ENCODE measurements at regions not wholly inside any gene's neighbourhood (a gene's known extent, or its start where the extent isn't known, plus 50 kb on each side); places are given as distances from the start of the nearest gene placed in this dataset.
"Not testable (repeated sequence)": the region's sequence is repeated elsewhere in the genome, so short reads cannot be mapped to it uniquely, and the experiment has no call there.

GRCh38 chr4:82284858-82285805 is 88.7 kb downstream of the HNRNPD start:
- CTCF ChIA-PET: interaction anchor here (0.6 to 1.9 kb wide), 35 partner anchors 11 to 1545 kb away, joined by 3 to 44 read pairs (median 4); partner anchors contain the start of gene COPS4
- H3K27me3 ChIP-seq (replicated peaks; ENCODE audit: control insufficient read depth, insufficient read depth, low read length): no peaks in the 10 kb centered on the region
- peak; percentile 100 for DNase-seq
- Mint-ChIP-seq H3K9me3 (ENCODE audit: unreplicated experiment) (no peaks in the 10 kb centered on the region), H3K36me3 (ENCODE audit: insufficient read depth, unreplicated experiment) (peaks cover 19% of the 10 kb centered on the region), H3K27ac (ENCODE audit: unreplicated experiment) (no peak overlapping the region), H3K4me1 (ENCODE audit: low read depth, unreplicated experiment) (peaks cover 19% of the 10 kb centered on the region), H3K4me3 (ENCODE audit: unreplicated experiment) (peak overlapping the region; percentile 66), H3K27me3 (ENCODE audit: insufficient read depth, unreplicated experiment) (no peaks in the 10 kb centered on the region)
- TF ChIP-seq CTCF (IDR thresholded peaks at IDR 0.05; ENCODE audit: insufficient read depth in 1 of 2, low read depth in 1 of 2, low read length in 1 of 2, severe bottlenecking in 1 of 2, unreplicated experiment in 1 of 2): peak; percentile 81 to 95
- no peaks in the 10 kb centered on the region for H3K9me3 ChIP-seq
- intact Hi-C loops (cut with micrococcal nuclease; ENCODE audit: unreplicated experiment): loop anchor here (1.0 to 5.0 kb wide), 3 partner anchors 13 to 333 kb away; no protein-coding TSS in a partner anchor
- no TSS peak for BruUV-seq (replicated peaks)
- peak overlapping the region; percentile 47 for H3K4me3 ChIP-seq (ENCODE audit: low read depth, low read length)
- H3K36me3 ChIP-seq (ENCODE audit: control insufficient read depth, insufficient read depth, low read length): no peaks in the 10 kb centered on the region
- POLR2A ChIA-PET: interaction anchor here (0.5 to 1.6 kb wide), 4 partner anchors 17 to 144 kb away, joined by 3 to 23 read pairs (median 4); partner anchors contain the start of gene HNRNPD
- H3K4me1 ChIP-seq: peaks cover 12% of the 10 kb centered on the region

GRCh38 chr4:82284475-82284857 is 89.3 kb downstream of the HNRNPD start:
- intact Hi-C loops (cut with micrococcal nuclease; ENCODE audit: unreplicated experiment): loop anchor here (2.0 kb wide), 1 partner anchor 76 kb away; no protein-coding TSS in a partner anchor
- Mint-ChIP-seq H3K27ac (ENCODE audit: unreplicated experiment) (no peak overlapping the region), H3K9me3 (ENCODE audit: unreplicated experiment) (no peaks in the 10 kb centered on the region), H3K27me3 (ENCODE audit: insufficient read depth, unreplicated experiment) (no peaks in the 10 kb centered on the region), H3K36me3 (ENCODE audit: insufficient read depth, unreplicated experiment) (peaks cover 19% of the 10 kb centered on the region), H3K4me1 (ENCODE audit: low read depth, unreplicated experiment) (peaks cover 19% of the 10 kb centered on the region), H3K4me3 (ENCODE audit: unreplicated experiment) (peak overlapping the region; percentile 66)
- POLR2A ChIA-PET: interaction anchor here (0.8 to 1.6 kb wide), 3 partner anchors 16 to 145 kb away, joined by 3 to 5 read pairs (median 3); partner anchors contain the start of gene HNRNPD
- H3K4me1 ChIP-seq: peaks cover 12% of the 10 kb centered on the region
- no TSS peak for BruUV-seq (replicated peaks)
- no peak for TF ChIP-seq CTCF (IDR thresholded peaks at IDR 0.05; ENCODE audit: insufficient read depth in 1 of 2, low read depth in 1 of 2, low read length in 1 of 2, severe bottlenecking in 1 of 2, unreplicated experiment in 1 of 2)
- H3K27me3 ChIP-seq (replicated peaks; ENCODE audit: control insufficient read depth, insufficient read depth, low read length): no peaks in the 10 kb centered on the region
- peak overlapping the region; percentile 47 for H3K4me3 ChIP-seq (ENCODE audit: low read depth, low read length)
- DNase-seq: no peak
- H3K36me3 ChIP-seq (ENCODE audit: control insufficient read depth, insufficient read depth, low read length): no peaks in the 10 kb centered on the region
- H3K9me3 ChIP-seq: no peaks in the 10 kb centered on the region
- CTCF ChIA-PET: interaction anchor here (0.6 to 1.9 kb wide), 28 partner anchors 10 to 1546 kb away, joined by 3 to 44 read pairs (median 3); partner anchors contain the start of gene COPS4

- Histone ChIP-seq H3K27me3 (replicated peaks; ENCODE audit: control insufficient read depth, insufficient read depth, low read length) (no peaks in the 10 kb centered on the region), H3K4me1 (peaks cover 12% of the 10 kb centered on the region), H3K9me3 (no peaks in the 10 kb centered on the region), H3K36me3 (ENCODE audit: control insufficient read depth, insufficient read depth, low read length) (no peaks in the 10 kb centered on the region), H3K4me3 (ENCODE audit: low read depth, low read length) (no peak overlapping the region)
- intact Hi-C loops (cut with micrococcal nuclease; ENCODE audit: unreplicated experiment): loop anchor here (1.0 kb wide), 2 partner anchors 8 to 877 kb away; no protein-coding TSS in a partner anchor
- DNase-seq: peak in 1 of 2 experiments; percentile 34
- Mint-ChIP-seq H3K9me3 (ENCODE audit: unreplicated experiment) (no peaks in the 10 kb centered on the region), H3K27me3 (ENCODE audit: insufficient read depth, unreplicated experiment) (no peaks in the 10 kb centered on the region), H3K36me3 (ENCODE audit: insufficient read depth, unreplicated experiment) (peaks cover 19% of the 10 kb centered on the region), H3K4me1 (ENCODE audit: low read depth, unreplicated experiment) (peaks cover 19% of the 10 kb centered on the region), H3K4me3 (ENCODE audit: unreplicated experiment) (peak overlapping the region; percentile 30), H3K27ac (ENCODE audit: unreplicated experiment) (peak overlapping the region; percentile 7)
- ChIA-PET CTCF (interaction anchor here (0.7 to 1.8 kb wide), 4 partner anchors 11 to 216 kb away, joined by 3 to 7 read pairs (median 4); no protein-coding TSS in a partner anchor), POLR2A (interaction anchor here (1.0 kb wide), 1 partner anchor 15 kb away, joined by 4 read pairs; no protein-coding TSS in a partner anchor)
- BruUV-seq (replicated peaks): no TSS peak
- TF ChIP-seq CTCF (IDR thresholded peaks at IDR 0.05; ENCODE audit: insufficient read depth in 1 of 2, low read depth in 1 of 2, low read length in 1 of 2, severe bottlenecking in 1 of 2, unreplicated experiment in 1 of 2): no peak
These were observed 90.9 kb downstream of the HNRNPD start for GRCh38 chr4:82282875-82283274.

DNA sequence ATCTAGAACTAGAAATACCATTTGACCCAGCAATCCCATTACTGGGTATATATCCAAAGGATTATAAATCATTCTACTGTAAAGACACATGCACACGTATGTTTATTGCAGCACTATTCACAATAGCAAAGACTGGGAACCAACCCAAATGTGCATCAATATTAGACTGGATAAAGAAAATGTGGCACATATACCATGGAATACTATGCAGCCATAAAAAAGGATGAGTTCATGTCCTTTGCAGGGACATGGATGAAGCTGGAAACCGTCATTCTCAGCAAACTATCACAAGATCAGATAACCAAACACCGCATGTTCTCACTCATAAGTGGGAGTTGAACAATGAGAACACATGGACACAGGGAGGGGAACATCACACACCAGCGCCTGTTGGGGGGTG is 94.2 kb downstream of the HNRNPD start:
- H3K27me3 Mint-ChIP-seq (ENCODE audit: insufficient read depth, unreplicated experiment); H3K9me3 ChIP-seq; H3K27ac Mint-ChIP-seq (ENCODE audit: unreplicated experiment); DNase-seq; BruUV-seq (replicated peaks); H3K36me3 ChIP-seq (ENCODE audit: control insufficient read depth, insufficient read depth, low read length); CTCF ChIA-PET; intact Hi-C loops (cut with micrococcal nuclease; ENCODE audit: unreplicated experiment); H3K27me3 ChIP-seq (replicated peaks; ENCODE audit: control insufficient read depth, insufficient read depth, low read length); POLR2A ChIA-PET; H3K4me3 Mint-ChIP-seq (ENCODE audit: unreplicated experiment); H3K9me3 Mint-ChIP-seq (ENCODE audit: unreplicated experiment); H3K4me3 ChIP-seq (ENCODE audit: low read depth, low read length); H3K4me1 ChIP-seq: not testable (repeated sequence)
- peaks cover 14% of the 10 kb centered on the region for H3K36me3 Mint-ChIP-seq (ENCODE audit: insufficient read depth, unreplicated experiment)
- H3K4me1 Mint-ChIP-seq (ENCODE audit: low read depth, unreplicated experiment): peaks cover 19% of the 10 kb centered on the region

Data from Caco-2 (cell line).